ENCODE measurements at regions not wholly inside any gene's neighbourhood (a gene's known extent, or its start where the extent isn't known, plus 50 kb on each side); places are given as distances from the start of the nearest gene placed in this dataset.

- WGBS, 2 donors = 81 to 85% methylated on average over 2 of the region's 2 CpGs
- TF ChIP-seq, protein P1, sequence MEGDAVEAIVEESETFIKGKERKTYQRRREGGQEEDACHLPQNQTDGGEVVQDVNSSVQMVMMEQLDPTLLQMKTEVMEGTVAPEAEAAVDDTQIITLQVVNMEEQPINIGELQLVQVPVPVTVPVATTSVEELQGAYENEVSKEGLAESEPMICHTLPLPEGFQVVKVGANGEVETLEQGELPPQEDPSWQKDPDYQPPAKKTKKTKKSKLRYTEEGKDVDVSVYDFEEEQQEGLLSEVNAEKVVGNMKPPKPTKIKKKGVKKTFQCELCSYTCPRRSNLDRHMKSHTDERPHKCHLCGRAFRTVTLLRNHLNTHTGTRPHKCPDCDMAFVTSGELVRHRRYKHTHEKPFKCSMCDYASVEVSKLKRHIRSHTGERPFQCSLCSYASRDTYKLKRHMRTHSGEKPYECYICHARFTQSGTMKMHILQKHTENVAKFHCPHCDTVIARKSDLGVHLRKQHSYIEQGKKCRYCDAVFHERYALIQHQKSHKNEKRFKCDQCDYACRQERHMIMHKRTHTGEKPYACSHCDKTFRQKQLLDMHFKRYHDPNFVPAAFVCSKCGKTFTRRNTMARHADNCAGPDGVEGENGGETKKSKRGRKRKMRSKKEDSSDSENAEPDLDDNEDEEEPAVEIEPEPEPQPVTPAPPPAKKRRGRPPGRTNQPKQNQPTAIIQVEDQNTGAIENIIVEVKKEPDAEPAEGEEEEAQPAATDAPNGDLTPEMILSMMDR (IDR thresholded peaks at IDR 0.05) = no peak
Measured at GRCh38 chr3:95707268-95707667, 1107.1 kb upstream of the EPHA6 start.

GRCh38 chr3:95710684-95711083, 1103.7 kb upstream of the EPHA6 start:
- Histone ChIP-seq H3K4me3 (no peak overlapping the region), H3K27me3 (no peaks in the 10 kb centered on the region), H3K27ac (no peak overlapping the region), H3K9me3 (peaks cover 0 to 8% (median 0%) of the 10 kb centered on the region in 11 donors), H3K4me1 (no peaks in the 10 kb centered on the region), H3K36me3 (no peaks in the 10 kb centered on the region)
- intact Hi-C loops (cut with DNase I) = no loop called here
- 73 to 91% methylated on average over 1 of the region's 1 CpG for WGBS, 2 donors
- DNase-seq (no peak), ATAC-seq (no peak)
- TF ChIP-seq, protein P1 (IDR thresholded peaks at IDR 0.05) = no peak

More at GRCh38 chr3:95707268-95707667, 1107.1 kb upstream of the EPHA6 start:
- H3K27me3 ChIP-seq = no peaks in the 10 kb centered on the region
- intact Hi-C loops (cut with DNase I) = no loop called here
- H3K4me1 ChIP-seq = no peaks in the 10 kb centered on the region
- peaks cover 0 to 25% (median 4%) of the 10 kb centered on the region in 11 donors for H3K9me3 ChIP-seq
- DNase-seq = no peak
- H3K36me3 ChIP-seq = no peaks in the 10 kb centered on the region
- ATAC-seq = no peak
- no peak overlapping the region for H3K27ac ChIP-seq
- H3K4me3 ChIP-seq = no peak overlapping the region

- intact Hi-C loops (cut with DNase I) = no loop called here
- 66 to 68% methylated on average over 2 of the region's 2 CpGs for whole genome bisulfite sequencing, 2 donors
- H3K4me3 ChIP-seq = no peak overlapping the region
- DNase-seq (no peak), ATAC-seq (no peak)
- TF ChIP-seq, protein P1 (IDR thresholded peaks at IDR 0.05) = no peak
- no peak overlapping the region for H3K27ac ChIP-seq
- H3K9me3 ChIP-seq = peaks cover 0 to 8% (median 0%) of the 10 kb centered on the region in 11 donors
- H3K27me3 ChIP-seq = no peaks in the 10 kb centered on the region
- no peaks in the 10 kb centered on the region for H3K4me1 ChIP-seq
- H3K36me3 ChIP-seq = no peaks in the 10 kb centered on the region
Measured at GRCh38 chr3:95711789-95712188, 1102.6 kb upstream of the EPHA6 start.

GRCh38 chr3:95715128-95715527, 1099.3 kb upstream of the EPHA6 start:
- no peak for ATAC-seq
- H3K27me3 ChIP-seq = no peaks in the 10 kb centered on the region
- peaks cover 0 to 2% (median 0%) of the 10 kb centered on the region in 11 donors for H3K9me3 ChIP-seq
- intact Hi-C loops (cut with DNase I) = no loop called here
- H3K27ac ChIP-seq = no peak overlapping the region
- H3K4me1 ChIP-seq = no peaks in the 10 kb centered on the region
- no peak for DNase-seq
- TF ChIP-seq, protein P1 (IDR thresholded peaks at IDR 0.05) = no peak
- no peaks in the 10 kb centered on the region for H3K36me3 ChIP-seq
- WGBS, 2 donors = 58 to 64% methylated on average over 3 of the region's 3 CpGs
- H3K4me3 ChIP-seq = no peak overlapping the region

All from heart right ventricle (tissue), 16 donors.